NT2/D1 (cell line): ENCODE measurements at regions not wholly inside any gene's neighbourhood (a gene's known extent, or its start where the extent isn't known, plus 50 kb on each side); places are given as distances from the start of the nearest gene placed in this dataset.

Experiments
- SUZ12 ChIP-seq: IDR thresholded peaks from 2 replicates; pipeline ENCODE4 v1.6.1; 2011; ENCODE audit not compliant: insufficient read length, insufficient read depth; ENCODE audit errors: extremely low read depth
- YY1 ChIP-seq: IDR thresholded peaks from 2 replicates; pipeline ENCODE4 v1.6.1; 2011; ENCODE audit not compliant: insufficient read length, insufficient read depth
- ZNF274 ChIP-seq: IDR thresholded peaks from 2 replicates; pipeline ENCODE4 v1.6.1; 2011; ENCODE audit warnings: mild to moderate bottlenecking, low read depth, low read length

DNA sequence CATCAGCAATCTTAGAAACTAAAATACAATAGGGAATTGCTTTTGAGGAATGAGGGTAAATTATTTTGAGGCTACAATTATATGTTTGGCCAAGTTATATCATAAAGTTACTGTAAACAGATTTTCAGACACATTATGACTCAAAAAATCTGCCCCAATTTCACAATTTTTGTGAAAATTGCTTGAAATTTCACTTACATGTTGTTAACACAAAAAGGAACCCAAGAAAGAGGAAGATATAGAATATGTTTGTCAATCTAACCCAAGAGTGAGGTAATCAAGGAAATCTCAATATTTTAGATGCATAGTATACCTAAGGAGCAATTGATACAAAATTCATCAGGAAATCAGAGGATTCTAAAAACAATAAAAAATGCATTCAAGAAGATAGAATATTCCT, 73.9 kb upstream of the FNDC3A start:
- no peak for TF ChIP-seq ZNF274
- TF ChIP-seq YY1 = no peak
- TF ChIP-seq SUZ12 = no peak
